ENCODE measurements at regions not wholly inside any gene's neighbourhood (a gene's known extent, or its start where the extent isn't known, plus 50 kb on each side); places are given as distances from the start of the nearest gene placed in this dataset.

GRCh38 chr5:51082741-51083140 lies 300.5 kb upstream of the ISL1 start (continued):
- TF ChIP-seq, protein P1, sequence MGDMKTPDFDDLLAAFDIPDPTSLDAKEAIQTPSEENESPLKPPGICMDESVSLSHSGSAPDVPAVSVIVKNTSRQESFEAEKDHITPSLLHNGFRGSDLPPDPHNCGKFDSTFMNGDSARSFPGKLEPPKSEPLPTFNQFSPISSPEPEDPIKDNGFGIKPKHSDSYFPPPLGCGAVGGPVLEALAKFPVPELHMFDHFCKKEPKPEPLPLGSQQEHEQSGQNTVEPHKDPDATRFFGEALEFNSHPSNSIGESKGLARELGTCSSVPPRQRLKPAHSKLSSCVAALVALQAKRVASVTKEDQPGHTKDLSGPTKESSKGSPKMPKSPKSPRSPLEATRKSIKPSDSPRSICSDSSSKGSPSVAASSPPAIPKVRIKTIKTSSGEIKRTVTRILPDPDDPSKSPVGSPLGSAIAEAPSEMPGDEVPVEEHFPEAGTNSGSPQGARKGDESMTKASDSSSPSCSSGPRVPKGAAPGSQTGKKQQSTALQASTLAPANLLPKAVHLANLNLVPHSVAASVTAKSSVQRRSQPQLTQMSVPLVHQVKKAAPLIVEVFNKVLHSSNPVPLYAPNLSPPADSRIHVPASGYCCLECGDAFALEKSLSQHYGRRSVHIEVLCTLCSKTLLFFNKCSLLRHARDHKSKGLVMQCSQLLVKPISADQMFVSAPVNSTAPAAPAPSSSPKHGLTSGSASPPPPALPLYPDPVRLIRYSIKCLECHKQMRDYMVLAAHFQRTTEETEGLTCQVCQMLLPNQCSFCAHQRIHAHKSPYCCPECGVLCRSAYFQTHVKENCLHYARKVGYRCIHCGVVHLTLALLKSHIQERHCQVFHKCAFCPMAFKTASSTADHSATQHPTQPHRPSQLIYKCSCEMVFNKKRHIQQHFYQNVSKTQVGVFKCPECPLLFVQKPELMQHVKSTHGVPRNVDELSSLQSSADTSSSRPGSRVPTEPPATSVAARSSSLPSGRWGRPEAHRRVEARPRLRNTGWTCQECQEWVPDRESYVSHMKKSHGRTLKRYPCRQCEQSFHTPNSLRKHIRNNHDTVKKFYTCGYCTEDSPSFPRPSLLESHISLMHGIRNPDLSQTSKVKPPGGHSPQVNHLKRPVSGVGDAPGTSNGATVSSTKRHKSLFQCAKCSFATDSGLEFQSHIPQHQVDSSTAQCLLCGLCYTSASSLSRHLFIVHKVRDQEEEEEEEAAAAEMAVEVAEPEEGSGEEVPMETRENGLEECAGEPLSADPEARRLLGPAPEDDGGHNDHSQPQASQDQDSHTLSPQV (IDR thresholded peaks at IDR 0.05): no peak
- no peak for TF ChIP-seq ELK1 (IDR thresholded peaks at IDR 0.05; ENCODE audit: low read depth, low read length)

GRCh38 chr5:51091816-51092215 lies 291.4 kb upstream of the ISL1 start:
- no peaks in the 10 kb centered on the region for H4K20me1 ChIP-seq (ENCODE audit: control insufficient read depth, insufficient read depth)
- no peak for ATAC-seq
- no peaks in the 10 kb centered on the region for H3K36me3 ChIP-seq (ENCODE audit: control insufficient read depth in 2 of 2, insufficient read depth in 2 of 2, low read length in 1 of 2)
- ChIA-PET SMC1A (ENCODE audit: uncharacterized antibody, unreplicated experiment) (interaction anchor here (0.8 kb wide), 1 partner anchor 34 kb away, joined by 4 read pairs; no protein-coding TSS in a partner anchor), RAD21 (ENCODE audit: unreplicated experiment) (no interaction called here), POLR2A (no interaction called here), CTCF (no interaction called here)
- H3K79me2 ChIP-seq (ENCODE audit: control insufficient read depth, insufficient read depth, low read length): no peaks in the 10 kb centered on the region
- no TSS peak for BruUV-seq (replicated peaks)
- no peaks in the 10 kb centered on the region for H3K4me1 ChIP-seq (ENCODE audit: control insufficient read depth, insufficient read depth, low read length)
- H3K9me3 ChIP-seq (replicated peaks; ENCODE audit: control insufficient read depth, insufficient read depth, low read length): no peaks in the 10 kb centered on the region
- H3K27ac ChIP-seq (ENCODE audit: control insufficient read depth, insufficient read depth): no peak overlapping the region
- H3K4me2 ChIP-seq (ENCODE audit: control insufficient read depth, insufficient read depth): no peak overlapping the region
- no peaks in the 10 kb centered on the region for H3K27me3 ChIP-seq (replicated peaks in 1 of 2; ENCODE audit: control insufficient read depth in 2 of 2, insufficient read depth in 2 of 2, low read length in 1 of 2)
- H3K9ac ChIP-seq (ENCODE audit: control insufficient read depth, insufficient read depth, low read length): no peak overlapping the region
- in situ Hi-C loops (cut with MboI): no loop called here
- H2AFZ ChIP-seq (ENCODE audit: control insufficient read depth, low read depth, low read length): no peak overlapping the region
- DNase-seq (ENCODE audit: low read depth, low spot score): no peak
- no peak for FAIRE-seq
- WGBS (ENCODE audit: insufficient coverage, insufficient replicate concordance, low lambda C conversion rate, missing lambda C conversion rate): 25% methylated on average over 2 of the region's 2 CpGs
- H3K4me3 ChIP-seq: no peak overlapping the region
- intact Hi-C loops (cut with micrococcal nuclease; ENCODE audit: unreplicated experiment): no loop called here
- TF ChIP-seq IRF4 (IDR thresholded peaks at IDR 0.05; ENCODE audit: low read depth, low read length) (no peak), E4F1 (IDR thresholded peaks at IDR 0.05; ENCODE audit: borderline replicate concordance, partially characterized antibody) (no peak), POLR2AphosphoS5 (IDR thresholded peaks at IDR 0.05; ENCODE audit: low read length) (no peak), SMC3 (IDR thresholded peaks at IDR 0.05; ENCODE audit: borderline replicate concordance, low read length) (no peak), MTA2 (IDR thresholded peaks at IDR 0.05; ENCODE audit: low read depth) (no peak), SMAD5 (IDR thresholded peaks at IDR 0.05; ENCODE audit: low read depth) (no peak), MYC (IDR thresholded peaks at IDR 0.05; ENCODE audit: insufficient read depth, insufficient read length, insufficient replicate concordance, low read length, severe bottlenecking) (no peak), NR2F1 (conservative IDR thresholded peaks at IDR 0.05) (no peak), REST (IDR thresholded peaks at IDR 0.05; ENCODE audit: low read depth, low read length) (no peak), EP300 (IDR thresholded peaks at IDR 0.05; ENCODE audit: borderline replicate concordance in 1 of 2, control insufficient read depth in 1 of 2, low read depth in 2 of 2, low read length in 2 of 2) (no peak)

All from GM12878 (cell line).